ENCODE measurements at regions not wholly inside any gene's neighbourhood (a gene's known extent, or its start where the extent isn't known, plus 50 kb on each side); places are given as distances from the start of the nearest gene placed in this dataset.

- no peaks in the 10 kb centered on the region for H3K79me2 ChIP-seq (ENCODE audit: insufficient read depth, low read length)
- H3K27ac Mint-ChIP-seq (ENCODE audit: unreplicated experiment): no peak overlapping the region
- H3K36me3 Mint-ChIP-seq (ENCODE audit: low read depth, unreplicated experiment): no peaks in the 10 kb centered on the region
- no peak overlapping the region for H3K4me3 Mint-ChIP-seq (ENCODE audit: unreplicated experiment)
- no peaks in the 10 kb centered on the region for H3K9me3 ChIP-seq (ENCODE audit: insufficient read depth, low read depth, low read length)
- H3K4me1 ChIP-seq (ENCODE audit: insufficient read depth, low read length): no peaks in the 10 kb centered on the region
- DNase-seq (ENCODE audit: low read depth) (no peak), FAIRE-seq (no peak)
- H3K9me3 Mint-ChIP-seq (ENCODE audit: unreplicated experiment): no peaks in the 10 kb centered on the region
- H3K4me2 ChIP-seq (ENCODE audit: low read length): no peak overlapping the region
- H3K27ac ChIP-seq (ENCODE audit: low read depth, low read length): no peak overlapping the region
- no peak overlapping the region for H3K4me3 ChIP-seq (ENCODE audit: insufficient read depth, low read depth, low read length)
- no peaks in the 10 kb centered on the region for H3K27me3 ChIP-seq (ENCODE audit: insufficient read depth, low read length)
- no peak overlapping the region for H2AFZ ChIP-seq (ENCODE audit: low read depth, low read length)
- no peaks in the 10 kb centered on the region for H4K20me1 ChIP-seq (ENCODE audit: insufficient read depth, low read length)
- H3K4me1 Mint-ChIP-seq (ENCODE audit: low read depth, unreplicated experiment): no peaks in the 10 kb centered on the region
- no peak overlapping the region for H3K9ac ChIP-seq (ENCODE audit: low read length)
- TF ChIP-seq CTCF (IDR thresholded peaks at IDR 0.05; ENCODE audit: insufficient read depth, low read depth, low read length) (no peak), EZH2 (IDR thresholded peaks at IDR 0.05; ENCODE audit: insufficient read depth, low read length) (no peak)
- H3K36me3 ChIP-seq (ENCODE audit: insufficient read depth, low read length): no peaks in the 10 kb centered on the region
- no peaks in the 10 kb centered on the region for H3K27me3 Mint-ChIP-seq (ENCODE audit: low read depth, unreplicated experiment)
These were observed 867.6 kb downstream of the FAT4 start for GRCh38 chr4:126182336-126182735.

- H3K9ac ChIP-seq (ENCODE audit: low read length): no peak overlapping the region
- H3K9me3 ChIP-seq (ENCODE audit: insufficient read depth, low read depth, low read length): no peaks in the 10 kb centered on the region
- FAIRE-seq (no peak), DNase-seq (ENCODE audit: low read depth) (no peak)
- no peaks in the 10 kb centered on the region for H3K27me3 ChIP-seq (ENCODE audit: insufficient read depth, low read length)
- no peak overlapping the region for H3K4me2 ChIP-seq (ENCODE audit: low read length)
- H4K20me1 ChIP-seq (ENCODE audit: insufficient read depth, low read length): no peaks in the 10 kb centered on the region
- no peak for TF ChIP-seq EZH2 (IDR thresholded peaks at IDR 0.05; ENCODE audit: insufficient read depth, low read length)
- TF ChIP-seq CTCF (IDR thresholded peaks at IDR 0.05; ENCODE audit: insufficient read depth, low read depth, low read length): no peak
- no peaks in the 10 kb centered on the region for H3K4me1 Mint-ChIP-seq (ENCODE audit: low read depth, unreplicated experiment)
- no peaks in the 10 kb centered on the region for H3K4me1 ChIP-seq (ENCODE audit: insufficient read depth, low read length)
- H3K27ac Mint-ChIP-seq (ENCODE audit: unreplicated experiment): no peak overlapping the region
- no peak overlapping the region for H3K4me3 Mint-ChIP-seq (ENCODE audit: unreplicated experiment)
- H3K36me3 Mint-ChIP-seq (ENCODE audit: low read depth, unreplicated experiment): no peaks in the 10 kb centered on the region
- H3K79me2 ChIP-seq (ENCODE audit: insufficient read depth, low read length): no peaks in the 10 kb centered on the region
- H3K27ac ChIP-seq (ENCODE audit: low read depth, low read length): no peak overlapping the region
- H3K36me3 ChIP-seq (ENCODE audit: insufficient read depth, low read length): no peaks in the 10 kb centered on the region
- H3K27me3 Mint-ChIP-seq (ENCODE audit: low read depth, unreplicated experiment): no peaks in the 10 kb centered on the region
- no peak overlapping the region for H3K4me3 ChIP-seq (ENCODE audit: insufficient read depth, low read depth, low read length)
- no peak overlapping the region for H2AFZ ChIP-seq (ENCODE audit: low read depth, low read length)
- no peaks in the 10 kb centered on the region for H3K9me3 Mint-ChIP-seq (ENCODE audit: unreplicated experiment)
These were observed 868.0 kb downstream of the FAT4 start for GRCh38 chr4:126182786-126183185.

GRCh38 chr4:126183206-126183605 is 868.5 kb downstream of the FAT4 start:
- no peaks in the 10 kb centered on the region for H4K20me1 ChIP-seq (ENCODE audit: insufficient read depth, low read length)
- Mint-ChIP-seq H3K9me3 (ENCODE audit: unreplicated experiment) (no peaks in the 10 kb centered on the region), H3K36me3 (ENCODE audit: low read depth, unreplicated experiment) (no peaks in the 10 kb centered on the region), H3K27ac (ENCODE audit: unreplicated experiment) (no peak overlapping the region), H3K4me1 (ENCODE audit: low read depth, unreplicated experiment) (no peaks in the 10 kb centered on the region), H3K4me3 (ENCODE audit: unreplicated experiment) (no peak overlapping the region), H3K27me3 (ENCODE audit: low read depth, unreplicated experiment) (no peaks in the 10 kb centered on the region)
- H3K79me2 ChIP-seq (ENCODE audit: insufficient read depth, low read length): no peaks in the 10 kb centered on the region
- DNase-seq (ENCODE audit: low read depth): no peak
- no peaks in the 10 kb centered on the region for H3K27me3 ChIP-seq (ENCODE audit: insufficient read depth, low read length)
- no peaks in the 10 kb centered on the region for H3K4me1 ChIP-seq (ENCODE audit: insufficient read depth, low read length)
- TF ChIP-seq CTCF (IDR thresholded peaks at IDR 0.05; ENCODE audit: insufficient read depth, low read depth, low read length) (no peak), EZH2 (IDR thresholded peaks at IDR 0.05; ENCODE audit: insufficient read depth, low read length) (no peak)
- H3K9me3 ChIP-seq (ENCODE audit: insufficient read depth, low read depth, low read length): no peaks in the 10 kb centered on the region
- H3K9ac ChIP-seq (ENCODE audit: low read length): no peak overlapping the region
- no peak overlapping the region for H2AFZ ChIP-seq (ENCODE audit: low read depth, low read length)
- H3K4me3 ChIP-seq (ENCODE audit: insufficient read depth, low read depth, low read length): no peak overlapping the region
- no peak for FAIRE-seq
- H3K36me3 ChIP-seq (ENCODE audit: insufficient read depth, low read length): no peaks in the 10 kb centered on the region
- H3K4me2 ChIP-seq (ENCODE audit: low read length): no peak overlapping the region
- H3K27ac ChIP-seq (ENCODE audit: low read depth, low read length): no peak overlapping the region
